Vagina (tissue), 2 donors: ENCODE measurements at regions not wholly inside any gene's neighbourhood (a gene's known extent, or its start where the extent isn't known, plus 50 kb on each side); places are given as distances from the start of the nearest gene placed in this dataset.

Source experiments
- POLR2A ChIP-seq, 2 donors: fragments of 450-650 bp; IDR thresholded peaks; one replicate each; pipeline ENCODE4 v1.6.1; 2017; ENCODE audit warnings: antibody characterized with exemption in 2 of 2, mild to moderate bottlenecking in 2 of 2, moderate library complexity in 2 of 2
- POLR2AphosphoS5 ChIP-seq, 2 donors: sonication (generic); formaldehyde crosslinking; IDR thresholded peaks; one replicate each; pipeline ENCODE4 v1.9.0; 2017; ENCODE audit warnings: antibody characterized with exemption in 2 of 2, mild to moderate bottlenecking in 2 of 2, low read depth in 1 of 2; ENCODE audit not compliant: insufficient read depth in 1 of 2

- TF ChIP-seq POLR2AphosphoS5 (IDR thresholded peaks at IDR 0.05; ENCODE audit: insufficient read depth in 1 of 2, low read depth in 1 of 2), result no peak
- TF ChIP-seq POLR2A (IDR thresholded peaks at IDR 0.05), result no peak
Observed at GRCh38 chr10:111923032-111923431, 260.5 kb downstream of the GPAM start.
